Smooth muscle cell (in vitro differentiated cells): ENCODE measurements at regions not wholly inside any gene's neighbourhood (a gene's known extent, or its start where the extent isn't known, plus 50 kb on each side); places are given as distances from the start of the nearest gene placed in this dataset.

Experiments used
- DNase-seq: peaks from one replicate; lab custom pipeline; 2025; ENCODE audit not compliant: unreplicated experiment; lab: John Stamatoyannopoulos, UW
- H2AFZ ChIP-seq: fragments of 200-600 bp; sonication (generic); 2 replicates; pipeline ENCODE4 v1.6.0; 2016; ENCODE audit warnings: antibody characterized with exemption, low read depth, mild to moderate bottlenecking
- H3F3A ChIP-seq: fragments of 200-600 bp; sonication (generic); 2 replicates; pipeline ENCODE4 v1.6.0; 2017; ENCODE audit warnings: antibody characterized with exemption, low read depth
- H3K27ac ChIP-seq: fragments of 200-600 bp; sonication (generic); 2 replicates; pipeline ENCODE4 v1.5.1; 2016; ENCODE audit warnings: low read depth, mild to moderate bottlenecking
- H3K27me3 ChIP-seq: fragments of 200-600 bp; sonication (generic); 2 replicates; pipeline ENCODE4 v1.6.1; 2016; ENCODE audit warnings: low read depth, mild to moderate bottlenecking
- H3K36me3 ChIP-seq: fragments of 200-600 bp; sonication (generic); 2 replicates; pipeline ENCODE4 v1.5.1; 2016; ENCODE audit warnings: low read depth
- H3K4me1 ChIP-seq: fragments of 200-600 bp; sonication (generic); 2 replicates; pipeline ENCODE4 v1.5.1; 2016; ENCODE audit warnings: low read depth
- H3K4me2 ChIP-seq: fragments of 200-600 bp; sonication (generic); 2 replicates; pipeline ENCODE4 v1.6.0; 2016; ENCODE audit warnings: mild to moderate bottlenecking
- H3K4me3 ChIP-seq: fragments of 200-600 bp; sonication (generic); 2 replicates; pipeline ENCODE4 v1.5.1; 2016; ENCODE audit warnings: mild to moderate bottlenecking
- H3K79me2 ChIP-seq: fragments of 200-600 bp; sonication (generic); 2 replicates; pipeline ENCODE4 v1.6.0; 2016; ENCODE audit warnings: low read depth, mild to moderate bottlenecking
- H3K9ac ChIP-seq: fragments of 200-600 bp; sonication (generic); 2 replicates; pipeline ENCODE4 v1.6.0; 2016; ENCODE audit warnings: low read depth
- H3K9me3 ChIP-seq: fragments of 200-600 bp; sonication (generic); replicated peaks from 2 replicates; pipeline ENCODE4 v1.5.1; 2016; ENCODE audit warnings: low read depth
- H4K20me1 ChIP-seq: fragments of 200-600 bp; sonication (generic); 2 replicates; pipeline ENCODE4 v1.6.0; 2016; ENCODE audit warnings: low read depth
- WGBS: methylation state at CpG from one replicate; pipeline ENCODE4 v1.1.7; 2016; ENCODE audit warnings: low lambda C conversion rate; 5-methylcytosine and 5-hydroxymethylcytosine counted together
- TF ChIP-seq, protein P1 (sequence below): fragments of 200-600 bp; sonication (generic); IDR thresholded peaks from 2 replicates; pipeline ENCODE4 v1.5.1; 2017; ENCODE audit warnings: borderline replicate concordance, mild to moderate bottlenecking, antibody characterized with exemption; ENCODE audit not compliant: insufficient read depth, poor library complexity, severe bottlenecking

DNA sequence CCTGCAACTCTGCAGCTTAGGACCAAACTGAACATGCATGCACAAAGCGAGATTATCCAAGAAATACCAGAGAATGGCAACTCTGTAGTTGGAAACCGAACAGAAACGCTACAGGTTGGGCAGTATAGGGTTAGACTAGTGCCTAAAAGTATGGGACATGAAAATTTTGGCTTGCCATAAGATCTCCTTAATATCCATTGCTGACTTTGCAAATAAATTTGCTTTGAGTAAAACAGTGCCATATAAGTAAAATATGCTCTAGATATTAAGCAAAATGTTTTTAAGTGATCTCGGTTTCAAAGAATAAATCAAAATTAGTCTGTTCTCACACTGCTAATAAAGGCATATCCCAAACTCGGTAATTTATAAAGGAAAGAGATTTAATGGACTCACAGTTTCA is 456.0 kb downstream of the PRDM9 start:
- no peaks in the 10 kb centered on the region for H3K36me3 ChIP-seq
- WGBS, result 80% methylated on average over 5 of the region's 5 CpGs
- H3K79me2 ChIP-seq, result no peaks in the 10 kb centered on the region
- no peaks in the 10 kb centered on the region for H4K20me1 ChIP-seq
- H3K4me2 ChIP-seq, result no peak overlapping the region
- H3K4me3 ChIP-seq, result no peak overlapping the region
- H2AFZ ChIP-seq, result no peak overlapping the region
- H3F3A ChIP-seq, result no peaks in the 10 kb centered on the region
- H3K9me3 ChIP-seq, result no peaks in the 10 kb centered on the region
- H3K27ac ChIP-seq, result no peak overlapping the region
- no peak for DNase-seq
- H3K4me1 ChIP-seq, result no peaks in the 10 kb centered on the region
- no peaks in the 10 kb centered on the region for H3K27me3 ChIP-seq
- TF ChIP-seq, protein P1, sequence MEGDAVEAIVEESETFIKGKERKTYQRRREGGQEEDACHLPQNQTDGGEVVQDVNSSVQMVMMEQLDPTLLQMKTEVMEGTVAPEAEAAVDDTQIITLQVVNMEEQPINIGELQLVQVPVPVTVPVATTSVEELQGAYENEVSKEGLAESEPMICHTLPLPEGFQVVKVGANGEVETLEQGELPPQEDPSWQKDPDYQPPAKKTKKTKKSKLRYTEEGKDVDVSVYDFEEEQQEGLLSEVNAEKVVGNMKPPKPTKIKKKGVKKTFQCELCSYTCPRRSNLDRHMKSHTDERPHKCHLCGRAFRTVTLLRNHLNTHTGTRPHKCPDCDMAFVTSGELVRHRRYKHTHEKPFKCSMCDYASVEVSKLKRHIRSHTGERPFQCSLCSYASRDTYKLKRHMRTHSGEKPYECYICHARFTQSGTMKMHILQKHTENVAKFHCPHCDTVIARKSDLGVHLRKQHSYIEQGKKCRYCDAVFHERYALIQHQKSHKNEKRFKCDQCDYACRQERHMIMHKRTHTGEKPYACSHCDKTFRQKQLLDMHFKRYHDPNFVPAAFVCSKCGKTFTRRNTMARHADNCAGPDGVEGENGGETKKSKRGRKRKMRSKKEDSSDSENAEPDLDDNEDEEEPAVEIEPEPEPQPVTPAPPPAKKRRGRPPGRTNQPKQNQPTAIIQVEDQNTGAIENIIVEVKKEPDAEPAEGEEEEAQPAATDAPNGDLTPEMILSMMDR, result no peak
- H3K9ac ChIP-seq, result no peak overlapping the region

DNA sequence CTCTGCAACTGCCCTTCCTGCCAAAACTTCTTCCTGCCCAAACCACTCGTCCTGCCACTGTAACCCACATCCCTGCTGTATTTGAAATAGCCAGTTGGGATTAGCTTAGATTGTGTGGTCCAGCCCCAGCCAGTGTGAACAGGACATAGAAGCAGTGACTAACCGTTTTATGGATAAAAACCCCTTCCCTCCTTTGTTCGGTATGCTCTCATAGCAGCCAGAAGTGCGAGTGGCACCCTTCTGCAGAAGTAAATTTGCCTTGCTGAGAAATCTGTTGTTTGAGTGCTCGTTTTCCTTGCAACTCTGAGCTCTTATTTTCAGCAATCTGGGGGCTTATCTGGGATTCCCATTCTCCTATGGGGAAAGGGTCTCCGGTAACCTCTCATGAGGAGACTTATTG is 470.0 kb downstream of the PRDM9 start:
- Histone ChIP-seq H3K27me3 (no peaks in the 10 kb centered on the region), H3K9me3 (no peaks in the 10 kb centered on the region), H3K36me3 (no peaks in the 10 kb centered on the region), H3K27ac (no peak overlapping the region), H3K9ac (no peak overlapping the region), H3K4me1 (no peaks in the 10 kb centered on the region), H3F3A (no peaks in the 10 kb centered on the region), H3K4me3 (no peak overlapping the region), H2AFZ (no peak overlapping the region), H3K4me2 (no peak overlapping the region), H3K79me2 (no peaks in the 10 kb centered on the region), H4K20me1 (no peaks in the 10 kb centered on the region)
- WGBS, result 82% methylated on average over 6 of the region's 6 CpGs
- no peak for DNase-seq
- TF ChIP-seq, protein P1, result no peak

DNA sequence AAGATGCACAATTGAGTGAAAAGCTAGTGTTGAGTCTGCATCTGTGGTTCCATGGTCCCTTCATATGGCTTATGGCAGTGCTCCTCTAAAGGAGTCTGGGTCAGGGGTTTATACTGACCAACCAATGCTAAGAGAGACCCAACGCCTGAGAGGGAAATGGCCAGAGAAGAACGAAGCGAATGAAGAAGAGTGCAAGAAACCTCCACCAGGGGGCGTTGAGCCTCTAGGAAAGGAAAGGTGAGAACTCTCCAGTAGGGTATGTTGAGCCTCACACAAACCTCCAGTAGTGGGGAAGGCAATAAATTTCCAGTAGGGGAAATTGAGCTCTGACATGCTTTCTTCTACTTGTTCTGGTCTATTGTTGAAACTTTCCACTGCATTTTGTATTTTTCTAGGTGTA is 470.6 kb downstream of the PRDM9 start:
- no peaks in the 10 kb centered on the region for H3K9me3 ChIP-seq
- no peaks in the 10 kb centered on the region for H3K79me2 ChIP-seq
- no peaks in the 10 kb centered on the region for H3K36me3 ChIP-seq
- TF ChIP-seq, protein P1, result peak; percentile 66
- no peak overlapping the region for H3K27ac ChIP-seq
- no peak overlapping the region for H3K4me2 ChIP-seq
- no peak overlapping the region for H2AFZ ChIP-seq
- no peaks in the 10 kb centered on the region for H3K4me1 ChIP-seq
- DNase-seq, result no peak
- no peak overlapping the region for H3K4me3 ChIP-seq
- H3K27me3 ChIP-seq, result no peaks in the 10 kb centered on the region
- H4K20me1 ChIP-seq, result no peaks in the 10 kb centered on the region
- no peak overlapping the region for H3K9ac ChIP-seq
- no peaks in the 10 kb centered on the region for H3F3A ChIP-seq
- 22% methylated on average over 4 of the region's 4 CpGs for WGBS

DNA sequence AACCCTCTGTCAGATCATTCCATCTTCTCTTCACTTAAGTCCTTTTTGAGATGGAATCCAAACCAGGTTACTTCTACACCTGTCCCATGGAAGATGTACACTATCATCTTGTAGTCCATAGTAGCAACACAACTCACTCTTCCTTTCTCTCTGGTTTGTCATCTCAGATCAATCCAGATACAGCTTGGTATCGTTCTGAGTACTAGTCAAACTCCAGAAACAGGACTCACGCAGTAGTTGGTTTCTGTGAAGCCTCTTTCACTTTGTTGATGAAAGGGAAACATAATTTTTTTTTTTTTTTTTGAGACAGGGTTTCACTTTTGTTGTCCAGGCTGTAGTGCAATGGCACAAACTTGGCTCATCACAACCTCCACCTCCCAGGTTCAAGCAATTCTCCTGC is 484.0 kb downstream of the PRDM9 start:
- Histone ChIP-seq H3K9ac (no peak overlapping the region), H3K79me2 (no peaks in the 10 kb centered on the region), H3F3A (no peaks in the 10 kb centered on the region), H3K36me3 (no peaks in the 10 kb centered on the region), H4K20me1 (no peaks in the 10 kb centered on the region), H3K27ac (no peak overlapping the region), H3K27me3 (no peaks in the 10 kb centered on the region), H3K4me3 (no peak overlapping the region), H3K4me2 (no peak overlapping the region), H3K9me3 (no peaks in the 10 kb centered on the region), H3K4me1 (no peaks in the 10 kb centered on the region), H2AFZ (no peak overlapping the region)
- WGBS, result 92% methylated on average over 2 of the region's 2 CpGs
- TF ChIP-seq, protein P1, result no peak
- DNase-seq, result no peak
